ENCODE measurements at regions not wholly inside any gene's neighbourhood (a gene's known extent, or its start where the extent isn't known, plus 50 kb on each side); places are given as distances from the start of the nearest gene placed in this dataset.

GRCh38 chrX:145553702-145554101 lies 263.9 kb upstream of the SLITRK2 start:
- TF ChIP-seq, protein P1, sequence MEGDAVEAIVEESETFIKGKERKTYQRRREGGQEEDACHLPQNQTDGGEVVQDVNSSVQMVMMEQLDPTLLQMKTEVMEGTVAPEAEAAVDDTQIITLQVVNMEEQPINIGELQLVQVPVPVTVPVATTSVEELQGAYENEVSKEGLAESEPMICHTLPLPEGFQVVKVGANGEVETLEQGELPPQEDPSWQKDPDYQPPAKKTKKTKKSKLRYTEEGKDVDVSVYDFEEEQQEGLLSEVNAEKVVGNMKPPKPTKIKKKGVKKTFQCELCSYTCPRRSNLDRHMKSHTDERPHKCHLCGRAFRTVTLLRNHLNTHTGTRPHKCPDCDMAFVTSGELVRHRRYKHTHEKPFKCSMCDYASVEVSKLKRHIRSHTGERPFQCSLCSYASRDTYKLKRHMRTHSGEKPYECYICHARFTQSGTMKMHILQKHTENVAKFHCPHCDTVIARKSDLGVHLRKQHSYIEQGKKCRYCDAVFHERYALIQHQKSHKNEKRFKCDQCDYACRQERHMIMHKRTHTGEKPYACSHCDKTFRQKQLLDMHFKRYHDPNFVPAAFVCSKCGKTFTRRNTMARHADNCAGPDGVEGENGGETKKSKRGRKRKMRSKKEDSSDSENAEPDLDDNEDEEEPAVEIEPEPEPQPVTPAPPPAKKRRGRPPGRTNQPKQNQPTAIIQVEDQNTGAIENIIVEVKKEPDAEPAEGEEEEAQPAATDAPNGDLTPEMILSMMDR (IDR thresholded peaks at IDR 0.05; ENCODE audit: borderline replicate concordance, extremely low read depth, low read length, poor library complexity, severe bottlenecking) = no peak
- no peak for TF ChIP-seq EZH2 (IDR thresholded peaks at IDR 0.05; ENCODE audit: borderline replicate concordance, low read depth, low read length, severe bottlenecking)

Data from DND-41 (cell line).